GM12892 (cell line): ENCODE measurements at regions not wholly inside any gene's neighbourhood (a gene's known extent, or its start where the extent isn't known, plus 50 kb on each side); places are given as distances from the start of the nearest gene placed in this dataset.

ENCODE experiments used
- POLR2A ChIP-seq: IDR thresholded peaks from 2 replicates; pipeline ENCODE4 v1.6.1; 2011; ENCODE audit warnings: low read depth, low read length, control low read depth
- TAF1 ChIP-seq: IDR thresholded peaks from 2 replicates; pipeline ENCODE4 v1.6.1; 2011; ENCODE audit warnings: low read depth, mild to moderate bottlenecking, control low read depth, low read length, borderline replicate concordance

DNA sequence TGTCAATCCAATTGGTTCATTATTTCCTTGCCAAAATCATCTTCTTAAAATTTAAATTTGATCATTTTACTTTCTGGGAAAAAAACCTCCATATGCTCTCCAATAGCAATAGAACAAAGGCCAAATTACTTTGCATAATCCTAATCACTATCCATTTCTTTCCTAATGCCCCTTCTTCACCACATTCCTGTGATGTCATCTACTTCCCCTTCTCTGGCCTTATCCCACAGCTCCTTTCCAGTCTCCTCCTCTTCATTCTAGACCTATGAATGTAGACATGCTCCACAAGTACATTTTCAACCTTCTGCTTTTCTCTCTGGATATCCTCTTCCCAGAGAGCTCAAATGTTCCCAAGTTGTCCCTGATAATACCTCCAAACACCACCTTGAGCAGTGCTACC is 216.6 kb downstream of the MRPL39 start:
- TF ChIP-seq POLR2A, result no peak
- no peak for TF ChIP-seq TAF1
